GM10266 (cell line): ENCODE measurements at regions not wholly inside any gene's neighbourhood (a gene's known extent, or its start where the extent isn't known, plus 50 kb on each side); places are given as distances from the start of the nearest gene placed in this dataset.

Experiments
- DNase-seq: peaks from one replicate; pipeline ENCODE4 v3.0.0; 2012; ENCODE audit errors: extremely low spot score
- TF ChIP-seq, protein P1 (sequence below): IDR thresholded peaks from 2 replicates; pipeline ENCODE4 v1.5.1; 2012; ENCODE audit warnings: mild to moderate bottlenecking, low read depth; ENCODE audit not compliant: control insufficient read depth, insufficient read depth; ENCODE audit errors: missing control alignments

DNA sequence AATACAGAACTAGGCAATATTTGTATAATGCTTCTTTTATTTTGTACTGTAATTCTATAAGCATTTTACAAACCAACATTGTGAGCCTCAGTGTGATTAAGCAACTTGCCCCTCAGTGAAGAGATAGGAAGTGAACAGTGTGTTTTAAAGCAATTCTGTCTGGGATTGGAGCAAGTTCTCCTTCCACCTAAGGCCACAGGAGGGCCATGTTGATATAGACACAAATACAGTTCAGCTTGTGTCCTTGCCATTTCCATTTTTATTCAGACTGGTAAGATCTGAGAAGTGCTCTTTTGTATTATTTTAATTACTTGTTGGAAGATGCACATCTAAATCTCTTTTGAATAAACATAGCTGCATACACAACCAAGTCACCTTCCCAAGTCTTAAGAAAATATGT lies 416.3 kb upstream of the COBL start:
- DNase-seq = no peak
- TF ChIP-seq, protein P1, sequence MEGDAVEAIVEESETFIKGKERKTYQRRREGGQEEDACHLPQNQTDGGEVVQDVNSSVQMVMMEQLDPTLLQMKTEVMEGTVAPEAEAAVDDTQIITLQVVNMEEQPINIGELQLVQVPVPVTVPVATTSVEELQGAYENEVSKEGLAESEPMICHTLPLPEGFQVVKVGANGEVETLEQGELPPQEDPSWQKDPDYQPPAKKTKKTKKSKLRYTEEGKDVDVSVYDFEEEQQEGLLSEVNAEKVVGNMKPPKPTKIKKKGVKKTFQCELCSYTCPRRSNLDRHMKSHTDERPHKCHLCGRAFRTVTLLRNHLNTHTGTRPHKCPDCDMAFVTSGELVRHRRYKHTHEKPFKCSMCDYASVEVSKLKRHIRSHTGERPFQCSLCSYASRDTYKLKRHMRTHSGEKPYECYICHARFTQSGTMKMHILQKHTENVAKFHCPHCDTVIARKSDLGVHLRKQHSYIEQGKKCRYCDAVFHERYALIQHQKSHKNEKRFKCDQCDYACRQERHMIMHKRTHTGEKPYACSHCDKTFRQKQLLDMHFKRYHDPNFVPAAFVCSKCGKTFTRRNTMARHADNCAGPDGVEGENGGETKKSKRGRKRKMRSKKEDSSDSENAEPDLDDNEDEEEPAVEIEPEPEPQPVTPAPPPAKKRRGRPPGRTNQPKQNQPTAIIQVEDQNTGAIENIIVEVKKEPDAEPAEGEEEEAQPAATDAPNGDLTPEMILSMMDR = no peak

DNA sequence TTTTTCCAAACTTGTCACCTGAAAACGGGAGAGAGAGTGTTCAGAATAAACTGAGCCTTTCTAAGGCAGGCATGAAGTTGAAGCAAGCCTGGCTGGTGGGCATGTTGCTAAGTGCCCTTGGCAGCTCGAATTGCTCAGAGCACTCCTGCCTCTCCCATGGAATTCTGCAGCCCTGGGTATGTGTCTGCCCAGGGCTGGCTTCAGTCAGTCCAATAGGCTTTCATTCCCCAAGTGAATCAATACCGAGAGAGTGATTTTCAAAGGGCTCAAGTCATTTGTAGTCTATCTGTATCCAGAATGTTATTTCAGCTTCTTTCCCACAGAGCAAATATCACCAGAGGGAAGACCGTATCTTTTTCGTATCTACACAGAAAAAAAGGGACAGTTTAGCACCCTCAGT lies 415.5 kb upstream of the COBL start:
- no peak for DNase-seq

DNA sequence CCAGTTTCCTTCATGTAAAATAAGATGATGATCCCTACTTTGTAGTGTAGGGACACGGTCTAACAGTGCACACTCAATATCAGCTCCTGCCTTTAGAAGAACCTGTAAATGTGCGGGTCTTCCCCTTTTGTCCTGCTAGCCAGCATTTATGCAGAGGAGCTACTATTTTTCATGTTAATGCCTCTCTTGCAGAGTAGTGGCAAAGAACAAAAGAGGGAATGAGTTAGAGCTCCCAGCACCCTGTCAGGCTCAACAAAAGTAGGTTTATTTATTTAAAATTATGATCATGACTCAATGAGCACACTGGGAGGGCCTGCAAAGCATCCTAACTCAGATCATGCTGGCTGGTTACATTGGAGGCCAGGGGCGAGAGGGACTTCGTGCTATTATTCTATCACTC lies 414.5 kb upstream of the COBL start:
- TF ChIP-seq, protein P1 = no peak
- DNase-seq = no peak

More for the DNA sequence above, 415.5 kb upstream of the COBL start:
- TF ChIP-seq, protein P1 = no peak

DNA sequence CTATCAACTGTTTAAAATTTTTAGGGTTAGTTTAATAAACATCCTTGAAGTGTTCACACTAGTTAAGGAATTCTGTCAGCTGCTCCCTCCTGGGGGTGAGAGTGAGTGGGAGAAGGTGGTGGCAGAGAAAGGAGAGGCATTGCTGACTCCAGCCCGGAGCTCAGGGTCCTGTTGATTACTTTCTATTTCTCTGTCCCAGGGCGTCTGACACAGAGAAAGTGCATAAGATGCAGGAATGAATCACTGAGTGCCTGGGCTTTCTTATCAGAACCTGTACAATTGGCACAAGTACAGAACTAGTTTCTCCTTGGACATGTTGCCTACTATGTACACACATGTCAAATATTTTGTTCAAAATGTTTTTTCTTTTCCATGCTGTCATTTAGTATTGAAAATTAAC lies 410.8 kb upstream of the COBL start:
- TF ChIP-seq, protein P1 = no peak
- no peak for DNase-seq

GRCh38 chr7:51706851-51707250 lies 390.2 kb upstream of the COBL start:
- TF ChIP-seq, protein P1 = no peak
- no peak for DNase-seq

DNA sequence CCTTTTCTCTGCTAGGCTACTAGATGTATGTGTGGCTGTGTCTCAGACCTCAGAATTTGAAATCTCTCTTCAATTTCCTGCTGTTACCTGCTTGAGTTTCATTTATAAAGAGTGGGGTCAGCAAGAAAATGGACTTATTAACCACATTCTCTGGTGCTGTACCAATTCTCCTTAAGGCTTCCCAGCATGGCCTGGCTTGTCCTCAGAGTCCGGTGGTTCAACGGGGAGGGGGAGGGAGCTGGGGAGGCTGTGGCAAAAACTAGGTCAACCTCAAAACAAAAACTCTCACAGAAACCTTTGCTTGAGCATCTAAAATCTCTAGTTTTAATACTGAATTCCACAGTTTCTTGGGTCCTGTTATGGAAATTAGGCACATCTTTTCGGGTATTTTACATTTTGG lies 389.1 kb upstream of the COBL start:
- TF ChIP-seq, protein P1 = no peak
- no peak for DNase-seq

DNA sequence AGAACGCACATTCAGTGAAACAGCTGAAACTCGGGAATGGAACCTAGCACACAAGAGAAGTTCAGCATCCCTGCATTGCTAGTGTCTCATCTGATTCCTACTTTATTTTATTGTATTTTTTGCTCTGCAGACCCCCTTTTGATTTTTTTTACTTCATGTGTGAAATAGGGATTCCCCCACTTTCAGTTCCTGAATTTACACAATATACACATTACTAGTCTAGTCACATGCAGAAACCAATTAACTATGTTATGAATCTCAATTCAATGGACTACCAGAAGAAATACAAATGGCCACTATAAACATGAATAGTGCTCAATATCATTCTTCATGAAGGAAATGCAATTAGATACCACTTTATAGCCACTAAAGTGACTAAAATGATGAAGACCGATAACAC lies 386.1 kb upstream of the COBL start:
- TF ChIP-seq, protein P1 = no peak
- DNase-seq = no peak

DNA sequence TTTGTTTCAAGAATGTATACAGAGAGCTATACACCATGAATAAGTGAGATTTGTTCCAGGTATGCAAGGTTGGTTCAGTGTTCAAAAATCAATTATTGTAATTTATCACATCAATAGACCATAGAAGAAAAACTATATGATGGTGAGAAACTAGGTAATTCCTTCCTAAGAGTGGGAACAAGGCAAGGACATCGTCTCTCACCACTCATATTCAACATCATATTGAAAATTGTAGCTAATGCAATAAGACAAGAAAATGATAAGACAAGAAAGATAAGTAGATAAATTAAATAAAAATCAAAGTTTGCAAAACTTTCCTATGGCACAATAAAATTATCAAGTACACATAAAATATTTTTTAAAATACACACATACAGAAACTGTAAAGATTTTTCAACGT lies 385.3 kb upstream of the COBL start:
- no peak for DNase-seq
- TF ChIP-seq, protein P1 = no peak
